HEK293 (cell line): ENCODE measurements at regions not wholly inside any gene's neighbourhood (a gene's known extent, or its start where the extent isn't known, plus 50 kb on each side); places are given as distances from the start of the nearest gene placed in this dataset.
A peak's percentile ranks its signal among the peaks of the same experiment; 100 is the strongest.

Source experiments
- CTCF ChIA-PET: fragments of 350-600 bp; formaldehyde crosslinking; extraction: SDS; loops from one replicate; lab custom pipeline; 2021; ENCODE audit warnings: antibody characterized with exemption; lab: Yijun Ruan, JAX
- POLR2A ChIA-PET: fragments of 300-600 bp; formaldehyde crosslinking; extraction: SDS; loops from one replicate; lab custom pipeline; 2020; ENCODE audit warnings: antibody characterized with exemption, inconsistent platforms; lab: Yijun Ruan, JAX
- H3K27ac ChIP-seq: fragments of 200-500 bp; sonication (Bioruptor generic); 2 replicates; pipeline ENCODE4 v1.5.1; 2014; ENCODE audit warnings: low read depth, low read length, control low read depth, inconsistent platforms; ENCODE audit errors: extremely low read depth
- H3K36me3 ChIP-seq, 2 experiments: fragments of 200-500 bp in 1 of 2; sonication (Bioruptor generic) in 1 of 2; 1 replicate in 1 of 2; 2 replicates in 1 of 2; pipeline ENCODE4 v1.5.1; 2014 to 2017; ENCODE audit warnings: inconsistent platforms in 2 of 2, low read length in 2 of 2; ENCODE audit not compliant: control insufficient read depth in 2 of 2, insufficient read depth in 1 of 2
- H3K4me1 ChIP-seq: fragments of 200-500 bp; sonication (Bioruptor generic); 2 replicates; pipeline ENCODE4 v1.5.1; 2014; ENCODE audit warnings: mild to moderate bottlenecking, low read length, inconsistent platforms; ENCODE audit not compliant: control insufficient read depth, insufficient read depth
- H3K4me3 ChIP-seq: 2 replicates; pipeline ENCODE4 v1.5.1; 2011; ENCODE audit warnings: low read depth, mild to moderate bottlenecking, control low read depth, low read length, moderate library complexity
- H3K9me3 ChIP-seq: fragments of 200-500 bp; sonication (Bioruptor generic); 2 replicates; pipeline ENCODE4 v1.5.1; 2014; ENCODE audit warnings: low read depth, low read length, inconsistent platforms; ENCODE audit not compliant: control insufficient read depth, insufficient read depth
- KLF10 ChIP-seq: fragments of 450-650 bp; IDR thresholded peaks from 2 replicates; pipeline ENCODE4 v1.5.1; 2018; ENCODE audit warnings: missing biosample characterization, mild to moderate bottlenecking, missing genetic modification characterization
- TRIM28 ChIP-seq: IDR thresholded peaks from 2 replicates; pipeline ENCODE4 v1.6.1; 2011; ENCODE audit warnings: low read length, control low read depth, borderline replicate concordance
- WT1 ChIP-seq: fragments of 450-650 bp; formaldehyde crosslinking; IDR thresholded peaks from 2 replicates; pipeline ENCODE4 v1.5.1; 2016; ENCODE audit warnings: missing biosample characterization, missing genetic modification characterization
- ZFP37 ChIP-seq: fragments of 450-650 bp; formaldehyde crosslinking; IDR thresholded peaks from 2 replicates; pipeline ENCODE4 v1.5.1; 2016; ENCODE audit warnings: missing biosample characterization, missing genetic modification characterization
- ZNF114 ChIP-seq: fragments of 450-650 bp; formaldehyde crosslinking; IDR thresholded peaks from 2 replicates; pipeline ENCODE4 v1.5.0; 2017; ENCODE audit warnings: missing biosample characterization, missing genetic modification characterization
- ZNF133 ChIP-seq: fragments of 450-650 bp; formaldehyde crosslinking; IDR thresholded peaks from 2 replicates; pipeline ENCODE4 v1.5.1; 2016; ENCODE audit warnings: missing biosample characterization, missing genetic modification characterization
- ZNF16 ChIP-seq: fragments of 450-650 bp; formaldehyde crosslinking; IDR thresholded peaks from 2 replicates; pipeline ENCODE4 v1.5.1; 2016; ENCODE audit warnings: low read depth, missing biosample characterization, missing genetic modification characterization
- ZNF37A ChIP-seq: fragments of 450-650 bp; IDR thresholded peaks from 2 replicates; pipeline ENCODE4 v1.5.1; 2018; ENCODE audit warnings: missing biosample characterization, missing genetic modification characterization
- ZNF596 ChIP-seq: fragments of 450-650 bp; IDR thresholded peaks from 2 replicates; pipeline ENCODE4 v1.5.0; 2018; ENCODE audit warnings: missing biosample characterization, mild to moderate bottlenecking, missing genetic modification characterization, moderate library complexity
- ZNF623 ChIP-seq: fragments of 450-650 bp; formaldehyde crosslinking; IDR thresholded peaks from 2 replicates; pipeline ENCODE4 v1.5.1; 2016; ENCODE audit warnings: missing biosample characterization, missing genetic modification characterization
- ZNF785 ChIP-seq: fragments of 450-650 bp; formaldehyde crosslinking; IDR thresholded peaks from 2 replicates; pipeline ENCODE4 v1.5.1; 2016; ENCODE audit warnings: missing biosample characterization, missing genetic modification characterization
- TF ChIP-seq, protein P1 (sequence below): fragments of 450-650 bp; formaldehyde crosslinking; IDR thresholded peaks from 2 replicates; pipeline ENCODE4 v1.5.1; 2016; ENCODE audit warnings: missing biosample characterization, missing genetic modification characterization
- TF ChIP-seq, protein P2 (sequence below): fragments of 450-650 bp; formaldehyde crosslinking; IDR thresholded peaks from 2 replicates; pipeline ENCODE4 v1.5.1; 2017; ENCODE audit warnings: missing biosample characterization, missing genetic modification characterization
- TF ChIP-seq, protein P3 (sequence below): fragments of 450-650 bp; formaldehyde crosslinking; IDR thresholded peaks from 2 replicates; pipeline ENCODE4 v1.5.1; 2016; ENCODE audit warnings: missing biosample characterization, missing genetic modification characterization, low read depth
- TF ChIP-seq, protein P4 (sequence below): fragments of 450-650 bp; formaldehyde crosslinking; IDR thresholded peaks from 2 replicates; pipeline ENCODE4 v1.5.1; 2016; ENCODE audit warnings: missing biosample characterization, missing genetic modification characterization, low read depth

DNA sequence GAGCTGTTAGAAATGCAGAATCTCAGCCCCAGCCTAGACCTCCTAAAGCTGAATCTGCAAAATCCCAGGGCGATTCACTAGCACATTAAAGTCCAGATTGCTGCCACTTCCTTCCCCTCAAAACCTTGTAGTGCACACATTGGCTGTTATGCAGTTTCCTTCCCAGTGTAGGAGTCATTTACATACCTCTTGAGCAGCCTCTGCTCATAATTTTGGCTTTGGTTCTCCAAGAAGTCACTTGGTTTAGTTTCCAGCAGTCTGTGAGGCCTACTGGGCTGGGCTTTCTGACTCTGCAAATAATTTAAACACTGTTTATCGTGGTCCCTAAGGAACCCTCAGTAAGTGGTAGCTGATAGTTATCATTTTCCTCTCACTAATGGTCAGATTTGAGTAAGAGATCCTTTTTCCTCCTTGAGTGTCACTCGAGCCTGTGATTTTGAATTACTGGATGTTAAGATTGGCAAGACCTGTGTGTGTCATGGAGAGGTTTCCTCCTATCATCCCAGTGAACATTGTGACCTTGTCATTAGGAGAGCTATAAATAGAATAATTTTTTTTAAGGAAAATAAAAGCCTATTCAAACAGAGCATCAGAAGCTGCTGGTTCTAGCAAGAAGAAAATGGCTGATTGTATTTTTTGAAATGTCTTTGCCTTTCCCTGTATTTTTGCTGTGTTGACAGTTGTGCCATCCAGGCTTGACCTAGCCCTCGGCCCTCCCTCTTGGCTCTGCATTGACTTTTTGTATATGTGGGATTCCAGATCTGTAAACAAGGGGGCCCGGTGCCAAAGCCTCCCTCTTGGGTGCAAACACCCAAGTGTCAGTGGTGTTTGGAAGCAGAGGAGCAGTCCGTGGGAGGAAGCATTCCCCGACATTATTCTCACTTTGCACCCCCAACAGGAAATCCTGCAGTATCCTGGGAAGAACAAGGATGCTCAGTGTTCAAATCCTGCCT, 134.8 kb upstream of the ANKRD28 start:
- no peak overlapping the region for H3K4me3 ChIP-seq
- TF ChIP-seq, protein P1, sequence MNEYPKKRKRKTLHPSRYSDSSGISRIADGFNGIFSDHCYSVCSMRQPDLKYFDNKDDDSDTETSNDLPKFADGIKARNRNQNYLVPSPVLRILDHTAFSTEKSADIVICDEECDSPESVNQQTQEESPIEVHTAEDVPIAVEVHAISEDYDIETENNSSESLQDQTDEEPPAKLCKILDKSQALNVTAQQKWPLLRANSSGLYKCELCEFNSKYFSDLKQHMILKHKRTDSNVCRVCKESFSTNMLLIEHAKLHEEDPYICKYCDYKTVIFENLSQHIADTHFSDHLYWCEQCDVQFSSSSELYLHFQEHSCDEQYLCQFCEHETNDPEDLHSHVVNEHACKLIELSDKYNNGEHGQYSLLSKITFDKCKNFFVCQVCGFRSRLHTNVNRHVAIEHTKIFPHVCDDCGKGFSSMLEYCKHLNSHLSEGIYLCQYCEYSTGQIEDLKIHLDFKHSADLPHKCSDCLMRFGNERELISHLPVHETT (tag by site-specific recombination): no peak
- TF ChIP-seq TRIM28 (no peak), ZNF37A (no peak), ZNF16 (tag by site-specific recombination) (no peak), ZNF623 (tag by site-specific recombination) (no peak), KLF10 (tag by site-specific recombination) (no peak), ZNF785 (no peak), ZNF133 (tag by site-specific recombination) (no peak), WT1 (no peak)
- TF ChIP-seq, protein P2, sequence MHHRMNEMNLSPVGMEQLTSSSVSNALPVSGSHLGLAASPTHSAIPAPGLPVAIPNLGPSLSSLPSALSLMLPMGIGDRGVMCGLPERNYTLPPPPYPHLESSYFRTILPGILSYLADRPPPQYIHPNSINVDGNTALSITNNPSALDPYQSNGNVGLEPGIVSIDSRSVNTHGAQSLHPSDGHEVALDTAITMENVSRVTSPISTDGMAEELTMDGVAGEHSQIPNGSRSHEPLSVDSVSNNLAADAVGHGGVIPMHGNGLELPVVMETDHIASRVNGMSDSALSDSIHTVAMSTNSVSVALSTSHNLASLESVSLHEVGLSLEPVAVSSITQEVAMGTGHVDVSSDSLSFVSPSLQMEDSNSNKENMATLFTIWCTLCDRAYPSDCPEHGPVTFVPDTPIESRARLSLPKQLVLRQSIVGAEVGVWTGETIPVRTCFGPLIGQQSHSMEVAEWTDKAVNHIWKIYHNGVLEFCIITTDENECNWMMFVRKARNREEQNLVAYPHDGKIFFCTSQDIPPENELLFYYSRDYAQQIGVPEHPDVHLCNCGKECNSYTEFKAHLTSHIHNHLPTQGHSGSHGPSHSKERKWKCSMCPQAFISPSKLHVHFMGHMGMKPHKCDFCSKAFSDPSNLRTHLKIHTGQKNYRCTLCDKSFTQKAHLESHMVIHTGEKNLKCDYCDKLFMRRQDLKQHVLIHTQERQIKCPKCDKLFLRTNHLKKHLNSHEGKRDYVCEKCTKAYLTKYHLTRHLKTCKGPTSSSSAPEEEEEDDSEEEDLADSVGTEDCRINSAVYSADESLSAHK: no peak
- TF ChIP-seq, protein P3, sequence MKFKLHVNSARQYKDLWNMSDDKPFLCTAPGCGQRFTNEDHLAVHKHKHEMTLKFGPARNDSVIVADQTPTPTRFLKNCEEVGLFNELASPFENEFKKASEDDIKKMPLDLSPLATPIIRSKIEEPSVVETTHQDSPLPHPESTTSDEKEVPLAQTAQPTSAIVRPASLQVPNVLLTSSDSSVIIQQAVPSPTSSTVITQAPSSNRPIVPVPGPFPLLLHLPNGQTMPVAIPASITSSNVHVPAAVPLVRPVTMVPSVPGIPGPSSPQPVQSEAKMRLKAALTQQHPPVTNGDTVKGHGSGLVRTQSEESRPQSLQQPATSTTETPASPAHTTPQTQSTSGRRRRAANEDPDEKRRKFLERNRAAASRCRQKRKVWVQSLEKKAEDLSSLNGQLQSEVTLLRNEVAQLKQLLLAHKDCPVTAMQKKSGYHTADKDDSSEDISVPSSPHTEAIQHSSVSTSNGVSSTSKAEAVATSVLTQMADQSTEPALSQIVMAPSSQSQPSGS: no peak
- TF ChIP-seq, all 188 proteins: peak for 0
- Histone ChIP-seq H3K36me3 (no peaks in the 10 kb centered on the region), H3K4me1 (no peaks in the 10 kb centered on the region), H3K27ac (no peak overlapping the region), H3K9me3 (no peaks in the 10 kb centered on the region)
- ChIA-PET CTCF (no interaction called here), POLR2A (no interaction called here)

DNA sequence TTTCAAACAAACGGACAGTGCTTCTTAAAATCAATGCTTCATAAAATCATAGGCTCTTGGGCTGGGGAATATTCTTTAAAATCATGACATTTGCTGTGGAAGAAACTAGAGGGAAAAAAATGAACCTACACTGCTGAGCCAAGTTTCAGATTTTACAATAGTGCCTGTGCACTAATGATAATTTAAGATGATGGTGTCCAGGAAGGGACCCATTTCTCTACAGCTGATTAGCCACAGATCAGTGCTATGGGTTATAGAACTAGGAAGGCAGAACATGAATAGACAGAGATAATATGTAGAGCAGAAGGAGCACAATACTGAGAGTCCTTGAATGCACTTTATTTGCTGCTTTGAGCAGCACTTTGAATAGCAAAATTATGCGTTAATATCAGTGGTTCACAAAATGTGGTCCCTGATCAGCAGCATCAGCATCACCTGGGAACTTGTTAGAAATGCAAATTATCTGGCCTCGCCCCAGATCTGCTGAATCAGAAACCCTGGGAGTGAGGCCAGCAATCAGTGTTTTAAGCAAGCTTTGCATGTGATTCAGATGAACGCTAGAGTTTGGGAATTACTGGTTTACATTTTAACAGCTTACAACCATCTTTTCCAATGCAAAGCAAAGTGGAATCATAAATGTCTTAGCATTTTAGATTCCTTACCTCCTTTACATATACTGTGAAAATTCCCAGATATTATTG, 135.8 kb upstream of the ANKRD28 start:
- CTCF ChIA-PET: no interaction called here

More for the DNA sequence above, 135.8 kb upstream of the ANKRD28 start:
- Histone ChIP-seq H3K4me3 (no peak overlapping the region), H3K36me3 (no peaks in the 10 kb centered on the region), H3K4me1 (no peaks in the 10 kb centered on the region), H3K9me3 (no peaks in the 10 kb centered on the region), H3K27ac (no peak overlapping the region)
- POLR2A ChIA-PET: interaction anchor here (0.7 kb wide), 1 partner anchor 1095 kb away, joined by 3 read pairs; no protein-coding TSS in a partner anchor
- TF ChIP-seq ZNF114 (tag by site-specific recombination) (no peak), ZNF596 (tag by site-specific recombination) (no peak), ZFP37 (tag by site-specific recombination) (peak; percentile 100)
- TF ChIP-seq, protein P4, sequence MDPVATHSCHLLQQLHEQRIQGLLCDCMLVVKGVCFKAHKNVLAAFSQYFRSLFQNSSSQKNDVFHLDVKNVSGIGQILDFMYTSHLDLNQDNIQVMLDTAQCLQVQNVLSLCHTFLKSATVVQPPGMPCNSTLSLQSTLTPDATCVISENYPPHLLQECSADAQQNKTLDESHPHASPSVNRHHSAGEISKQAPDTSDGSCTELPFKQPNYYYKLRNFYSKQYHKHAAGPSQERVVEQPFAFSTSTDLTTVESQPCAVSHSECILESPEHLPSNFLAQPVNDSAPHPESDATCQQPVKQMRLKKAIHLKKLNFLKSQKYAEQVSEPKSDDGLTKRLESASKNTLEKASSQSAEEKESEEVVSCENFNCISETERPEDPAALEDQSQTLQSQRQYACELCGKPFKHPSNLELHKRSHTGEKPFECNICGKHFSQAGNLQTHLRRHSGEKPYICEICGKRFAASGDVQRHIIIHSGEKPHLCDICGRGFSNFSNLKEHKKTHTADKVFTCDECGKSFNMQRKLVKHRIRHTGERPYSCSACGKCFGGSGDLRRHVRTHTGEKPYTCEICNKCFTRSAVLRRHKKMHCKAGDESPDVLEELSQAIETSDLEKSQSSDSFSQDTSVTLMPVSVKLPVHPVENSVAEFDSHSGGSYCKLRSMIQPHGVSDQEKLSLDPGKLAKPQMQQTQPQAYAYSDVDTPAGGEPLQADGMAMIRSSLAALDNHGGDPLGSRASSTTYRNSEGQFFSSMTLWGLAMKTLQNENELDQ (tag by site-specific recombination): no peak
